GM23248 (cell line): ENCODE measurements at regions not wholly inside any gene's neighbourhood (a gene's known extent, or its start where the extent isn't known, plus 50 kb on each side); places are given as distances from the start of the nearest gene placed in this dataset.
"Not testable (repeated sequence)": the region's sequence is repeated elsewhere in the genome, so short reads cannot be mapped to it uniquely, and the experiment has no call there.

ENCODE experiments used
- EZH2 ChIP-seq: fragments of 200-600 bp; sonication (generic); IDR thresholded peaks from 2 replicates; pipeline ENCODE4 v1.6.1; 2018; ENCODE audit warnings: antibody characterized with exemption, mild to moderate bottlenecking; ENCODE audit not compliant: insufficient read depth, poor library complexity, severe bottlenecking
- EZH2phosphoT487 ChIP-seq: fragments of 200-600 bp; sonication (generic); IDR thresholded peaks from 2 replicates; pipeline ENCODE4 v1.6.1; 2018; ENCODE audit warnings: antibody characterized with exemption, moderate library complexity, mild to moderate bottlenecking, low read depth; ENCODE audit not compliant: insufficient read depth

DNA sequence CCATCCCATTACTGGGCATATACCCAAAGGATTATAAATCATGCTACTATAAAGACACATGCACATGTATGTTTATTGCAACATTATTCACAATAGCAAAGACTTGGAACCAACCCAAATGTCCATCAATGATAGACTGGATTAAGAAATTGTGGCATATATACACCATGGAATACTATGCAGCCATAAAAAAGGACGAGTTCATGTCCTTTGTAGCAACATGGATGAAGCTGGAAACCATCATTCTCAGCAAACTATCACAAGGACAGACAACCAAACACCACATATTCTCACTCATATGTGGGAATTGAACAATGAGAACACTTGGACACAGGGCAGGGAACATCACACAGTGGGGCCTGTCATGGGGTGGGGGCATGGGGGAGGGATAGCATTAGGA, 181.5 kb upstream of the SPRY2 start:
- not testable (repeated sequence) for TF ChIP-seq EZH2, EZH2phosphoT487
